SK-N-SH (cell line): ENCODE measurements at regions not wholly inside any gene's neighbourhood (a gene's known extent, or its start where the extent isn't known, plus 50 kb on each side); places are given as distances from the start of the nearest gene placed in this dataset.

Source experiments
- CTCF ChIP-seq: fragments of 200-600 bp; sonication (generic); IDR thresholded peaks from 2 replicates; pipeline ENCODE4 v1.6.1; 2017; ENCODE audit warnings: antibody characterized with exemption, mild to moderate bottlenecking, moderate library complexity
- EP300 ChIP-seq, 2 experiments: IDR thresholded peaks; 2 replicates each; pipeline versions ENCODE4 v1.4.0 to v1.6.1; 2012; ENCODE audit warnings: borderline replicate concordance in 1 of 2, low read depth in 1 of 2, low read length in 1 of 2
- FOSL2 ChIP-seq: IDR thresholded peaks from 2 replicates; pipeline ENCODE4 v1.4.0; 2012; ENCODE audit warnings: low read depth, mild to moderate bottlenecking, moderate library complexity, borderline replicate concordance
- TAF1 ChIP-seq: IDR thresholded peaks from 2 replicates; pipeline ENCODE4 v1.6.1; 2012; ENCODE audit warnings: low read depth, mild to moderate bottlenecking, low read length, moderate library complexity, borderline replicate concordance
- TCF12 ChIP-seq: IDR thresholded peaks from 2 replicates; pipeline ENCODE4 v1.4.0; 2012

DNA sequence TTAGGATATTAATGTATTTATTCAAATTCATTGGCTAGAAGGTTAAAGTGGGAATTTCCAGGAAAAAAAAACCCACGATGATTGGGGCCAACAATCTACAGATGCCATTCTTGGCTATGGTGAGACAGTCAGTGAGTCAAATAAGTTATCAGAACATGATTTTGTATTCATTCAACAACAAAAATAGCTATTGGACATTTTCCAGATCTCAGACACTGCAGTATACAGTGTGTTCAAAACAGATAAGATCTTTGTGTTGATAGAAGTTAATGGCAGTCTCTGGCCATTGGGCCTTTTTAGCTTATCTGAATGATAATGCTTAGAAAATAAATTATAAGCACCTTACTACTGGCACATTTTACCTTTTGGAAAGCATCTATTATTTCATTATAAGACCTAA is 547.7 kb downstream of the MAT2B start:
- TF ChIP-seq CTCF = no peak
- TF ChIP-seq EP300 (IDR thresholded peaks at IDR 0.05; ENCODE audit: borderline replicate concordance in 1 of 2, low read depth in 1 of 2, low read length in 1 of 2) = peak in 1 of 2 experiments; percentile 89; a peak in 2 of 4 replicates
- TF ChIP-seq TAF1 = no peak
- no peak for TF ChIP-seq FOSL2
- peak; percentile 48 for TF ChIP-seq TCF12
